Hepatocyte (in vitro differentiated cells): ENCODE measurements at regions not wholly inside any gene's neighbourhood (a gene's known extent, or its start where the extent isn't known, plus 50 kb on each side); places are given as distances from the start of the nearest gene placed in this dataset.
"Not testable (repeated sequence)": the region's sequence is repeated elsewhere in the genome, so short reads cannot be mapped to it uniquely, and the experiment has no call there.

Experiments
- DNase-seq: peaks from one replicate; pipeline ENCODE4 v3.0.0-alpha.2; 2016; ENCODE audit warnings: low spot score
- H2AFZ ChIP-seq: fragments of 200-600 bp; sonication (generic); 2 replicates; pipeline ENCODE4 v1.6.0; 2016; ENCODE audit warnings: antibody characterized with exemption, mild to moderate bottlenecking
- H3K27ac ChIP-seq: fragments of 200-600 bp; sonication (generic); 2 replicates; pipeline ENCODE4 v1.5.1; 2016; ENCODE audit warnings: mild to moderate bottlenecking
- H3K27me3 ChIP-seq: fragments of 200-600 bp; sonication (generic); 2 replicates; pipeline ENCODE4 v1.6.1; 2016
- H3K36me3 ChIP-seq: fragments of 200-600 bp; sonication (generic); replicated peaks from 2 replicates; pipeline ENCODE4 v1.5.1; 2016; ENCODE audit warnings: low read depth; ENCODE audit not compliant: insufficient read depth
- H3K4me1 ChIP-seq: fragments of 200-600 bp; sonication (generic); 2 replicates; pipeline ENCODE4 v1.5.1; 2016; ENCODE audit warnings: mild to moderate bottlenecking, moderate library complexity; ENCODE audit not compliant: insufficient read depth
- H3K4me2 ChIP-seq: fragments of 200-600 bp; sonication (generic); 2 replicates; pipeline ENCODE4 v1.6.0; 2016
- H3K4me3 ChIP-seq: fragments of 200-600 bp; sonication (generic); 2 replicates; pipeline ENCODE4 v1.5.1; 2016; ENCODE audit warnings: mild to moderate bottlenecking
- H3K79me2 ChIP-seq: fragments of 200-600 bp; sonication (generic); 2 replicates; pipeline ENCODE4 v1.6.0; 2017; ENCODE audit warnings: mild to moderate bottlenecking
- H3K9me2 ChIP-seq: fragments of 200-600 bp; sonication (generic); replicated peaks from 2 replicates; pipeline ENCODE4 v1.6.0; 2017; ENCODE audit warnings: mild to moderate bottlenecking; ENCODE audit not compliant: insufficient read depth
- H3K9me3 ChIP-seq: fragments of 200-600 bp; sonication (generic); 2 replicates; pipeline ENCODE4 v1.5.1; 2016; ENCODE audit warnings: low read depth, mild to moderate bottlenecking
- H4K20me1 ChIP-seq: fragments of 200-600 bp; sonication (generic); 2 replicates; pipeline ENCODE4 v1.6.0; 2016; ENCODE audit warnings: mild to moderate bottlenecking; ENCODE audit not compliant: insufficient read depth, poor library complexity, severe bottlenecking
- CTCF ChIP-seq: fragments of 200-600 bp; sonication (generic); IDR thresholded peaks from 2 replicates; pipeline ENCODE4 v1.5.1; 2016; ENCODE audit warnings: antibody characterized with exemption, mild to moderate bottlenecking; ENCODE audit not compliant: poor library complexity
- EZH2 ChIP-seq: fragments of 200-600 bp; sonication (generic); IDR thresholded peaks from 2 replicates; pipeline ENCODE4 v1.6.1; 2016; ENCODE audit warnings: antibody characterized with exemption, mild to moderate bottlenecking, borderline replicate concordance
- EZH2phosphoT487 ChIP-seq: fragments of 200-600 bp; sonication (generic); IDR thresholded peaks from one replicate; pipeline ENCODE4 v1.6.1; 2018; ENCODE audit warnings: antibody characterized with exemption, mild to moderate bottlenecking, low read depth, moderate library complexity; ENCODE audit not compliant: unreplicated experiment, severe bottlenecking
- WGBS: methylation state at CpG from one replicate; pipeline ENCODE4 v1.1.6; 2016; ENCODE audit warnings: low lambda C conversion rate; ENCODE audit errors: missing lambda C conversion rate; 5-methylcytosine and 5-hydroxymethylcytosine counted together

- no peaks in the 10 kb centered on the region for H3K9me2 ChIP-seq
- no peak for DNase-seq
- H3K27ac ChIP-seq: no peak overlapping the region
- H3K36me3 ChIP-seq: no peaks in the 10 kb centered on the region
- TF ChIP-seq CTCF: no peak
- TF ChIP-seq EZH2phosphoT487: no peak
- TF ChIP-seq EZH2: no peak
- H3K4me2 ChIP-seq: no peak overlapping the region
- H3K9me3 ChIP-seq: no peaks in the 10 kb centered on the region
- no peaks in the 10 kb centered on the region for H4K20me1 ChIP-seq
- H3K79me2 ChIP-seq: no peaks in the 10 kb centered on the region
- H3K4me1 ChIP-seq: no peaks in the 10 kb centered on the region
- no peak overlapping the region for H3K4me3 ChIP-seq
- no peak overlapping the region for H2AFZ ChIP-seq
- no peaks in the 10 kb centered on the region for H3K27me3 ChIP-seq
Measured at GRCh38 chr21:25186273-25186672, 421.0 kb downstream of the MRPL39 start.

GRCh38 chr21:25183577-25183976 lies 423.7 kb downstream of the MRPL39 start:
- Histone ChIP-seq H3K9me3 (no peaks in the 10 kb centered on the region), H3K27me3 (no peaks in the 10 kb centered on the region), H3K9me2 (no peaks in the 10 kb centered on the region), H3K27ac (no peak overlapping the region), H3K4me1 (no peaks in the 10 kb centered on the region), H3K4me2 (no peak overlapping the region), H3K79me2 (no peaks in the 10 kb centered on the region), H3K36me3 (no peaks in the 10 kb centered on the region), H4K20me1 (no peaks in the 10 kb centered on the region), H3K4me3 (no peak overlapping the region), H2AFZ (no peak overlapping the region)
- no peak for DNase-seq
- 81% methylated on average over 3 of the region's 3 CpGs for WGBS
- TF ChIP-seq EZH2 (no peak), EZH2phosphoT487 (no peak), CTCF (no peak)

GRCh38 chr21:25181690-25182089 lies 425.6 kb downstream of the MRPL39 start:
- H3K27ac ChIP-seq: not testable (repeated sequence)

GRCh38 chr21:25179116-25179515 lies 428.2 kb downstream of the MRPL39 start:
- no peaks in the 10 kb centered on the region for H3K4me1 ChIP-seq
- no peaks in the 10 kb centered on the region for H3K27me3 ChIP-seq
- no peak overlapping the region for H3K4me3 ChIP-seq
- no peaks in the 10 kb centered on the region for H3K36me3 ChIP-seq
- no peak overlapping the region for H2AFZ ChIP-seq
- 97% methylated on average over 1 of the region's 1 CpG for WGBS
- TF ChIP-seq EZH2phosphoT487 (no peak), CTCF (no peak), EZH2 (no peak)
- no peak overlapping the region for H3K4me2 ChIP-seq
- H3K9me3 ChIP-seq: no peaks in the 10 kb centered on the region
- H3K9me2 ChIP-seq: no peaks in the 10 kb centered on the region
- H3K79me2 ChIP-seq: no peaks in the 10 kb centered on the region
- DNase-seq: no peak
- no peaks in the 10 kb centered on the region for H4K20me1 ChIP-seq
- H3K27ac ChIP-seq: no peak overlapping the region

More at GRCh38 chr21:25181690-25182089, 425.6 kb downstream of the MRPL39 start:
- not testable (repeated sequence) for H3K9me3 ChIP-seq, H3K4me2 ChIP-seq, H3K79me2 ChIP-seq, H2AFZ ChIP-seq, H4K20me1 ChIP-seq, H3K4me1 ChIP-seq, H3K36me3 ChIP-seq, H3K4me3 ChIP-seq, H3K27me3 ChIP-seq, DNase-seq, H3K9me2 ChIP-seq
- 73% methylated on average over 3 of the region's 3 CpGs for WGBS
